ENCODE measurements at regions not wholly inside any gene's neighbourhood (a gene's known extent, or its start where the extent isn't known, plus 50 kb on each side); places are given as distances from the start of the nearest gene placed in this dataset.

- Histone ChIP-seq H3K36me3 (ENCODE audit: control insufficient read depth, insufficient read depth, low read length) (no peaks in the 10 kb centered on the region), H2AFZ (ENCODE audit: low read length) (no peak overlapping the region), H3K27me3 (ENCODE audit: control insufficient read depth, insufficient read depth, low read length) (no peaks in the 10 kb centered on the region), H3K4me1 (ENCODE audit: control insufficient read depth, extremely low read depth, insufficient read depth, low read length) (no peaks in the 10 kb centered on the region), H3K4me3 (replicated peaks in 1 of 4; ENCODE audit: control extremely low read depth in 1 of 4, insufficient read depth in 1 of 4, low read depth in 3 of 4, low read length in 4 of 4) (no peak overlapping the region), H3K4me2 (ENCODE audit: extremely low read depth, insufficient read depth, low read length) (no peak overlapping the region), H4K20me1 (ENCODE audit: control insufficient read depth, extremely low read depth, insufficient read depth, low read length) (no peaks in the 10 kb centered on the region), H3K9me3 (ENCODE audit: control insufficient read depth, insufficient read depth, low read depth, low read length) (no peaks in the 10 kb centered on the region), H3K27ac (ENCODE audit: insufficient read depth, low read length) (no peak overlapping the region), H3K79me2 (ENCODE audit: control insufficient read depth, insufficient read depth, low read length) (no peaks in the 10 kb centered on the region), H3K9ac (ENCODE audit: insufficient read depth, low read length) (no peak overlapping the region)
- DNase-seq (ENCODE audit: low read depth in 2 of 2): no peak
- TF ChIP-seq EZH2 (IDR thresholded peaks at IDR 0.05; ENCODE audit: low read length, missing control alignments): no peak
- TF ChIP-seq CTCF (conservative IDR thresholded peaks at IDR 0.05 in 1 of 2, IDR thresholded peaks at IDR 0.05 in 1 of 2; ENCODE audit: low read depth in 1 of 2, low read length in 2 of 2): no peak
Measured at GRCh38 chr13:54004026-54004699, 975.5 kb downstream of the OLFM4 start.

GRCh38 chr13:54016542-54016941, 987.9 kb downstream of the OLFM4 start:
- no peak for TF ChIP-seq EZH2 (IDR thresholded peaks at IDR 0.05; ENCODE audit: low read length, missing control alignments)
- Histone ChIP-seq H3K79me2 (ENCODE audit: control insufficient read depth, insufficient read depth, low read length) (no peaks in the 10 kb centered on the region), H4K20me1 (ENCODE audit: control insufficient read depth, extremely low read depth, insufficient read depth, low read length) (no peaks in the 10 kb centered on the region), H2AFZ (ENCODE audit: low read length) (no peak overlapping the region), H3K9ac (ENCODE audit: insufficient read depth, low read length) (no peak overlapping the region), H3K4me1 (ENCODE audit: control insufficient read depth, extremely low read depth, insufficient read depth, low read length) (no peaks in the 10 kb centered on the region), H3K4me2 (ENCODE audit: extremely low read depth, insufficient read depth, low read length) (no peak overlapping the region), H3K4me3 (replicated peaks in 1 of 4; ENCODE audit: control extremely low read depth in 1 of 4, insufficient read depth in 1 of 4, low read depth in 3 of 4, low read length in 4 of 4) (no peak overlapping the region), H3K27me3 (ENCODE audit: control insufficient read depth, insufficient read depth, low read length) (no peaks in the 10 kb centered on the region), H3K36me3 (ENCODE audit: control insufficient read depth, insufficient read depth, low read length) (no peaks in the 10 kb centered on the region), H3K27ac (ENCODE audit: insufficient read depth, low read length) (no peak overlapping the region), H3K9me3 (ENCODE audit: control insufficient read depth, insufficient read depth, low read depth, low read length) (no peaks in the 10 kb centered on the region)
- no peak for DNase-seq (ENCODE audit: low read depth in 2 of 2)

GRCh38 chr13:54018485-54018884, 989.9 kb downstream of the OLFM4 start:
- Histone ChIP-seq H3K27me3 (ENCODE audit: control insufficient read depth, insufficient read depth, low read length) (no peaks in the 10 kb centered on the region), H2AFZ (ENCODE audit: low read length) (no peak overlapping the region), H3K9me3 (ENCODE audit: control insufficient read depth, insufficient read depth, low read depth, low read length) (no peaks in the 10 kb centered on the region), H3K4me3 (replicated peaks in 1 of 4; ENCODE audit: control extremely low read depth in 1 of 4, insufficient read depth in 1 of 4, low read depth in 3 of 4, low read length in 4 of 4) (no peak overlapping the region), H3K4me1 (ENCODE audit: control insufficient read depth, extremely low read depth, insufficient read depth, low read length) (no peaks in the 10 kb centered on the region), H3K9ac (ENCODE audit: insufficient read depth, low read length) (no peak overlapping the region), H3K4me2 (ENCODE audit: extremely low read depth, insufficient read depth, low read length) (no peak overlapping the region), H3K27ac (ENCODE audit: insufficient read depth, low read length) (no peak overlapping the region), H3K79me2 (ENCODE audit: control insufficient read depth, insufficient read depth, low read length) (no peaks in the 10 kb centered on the region), H4K20me1 (ENCODE audit: control insufficient read depth, extremely low read depth, insufficient read depth, low read length) (no peaks in the 10 kb centered on the region), H3K36me3 (ENCODE audit: control insufficient read depth, insufficient read depth, low read length) (no peaks in the 10 kb centered on the region)
- TF ChIP-seq EZH2 (IDR thresholded peaks at IDR 0.05; ENCODE audit: low read length, missing control alignments) (no peak), CTCF (conservative IDR thresholded peaks at IDR 0.05 in 1 of 2, IDR thresholded peaks at IDR 0.05 in 1 of 2; ENCODE audit: low read depth in 1 of 2, low read length in 2 of 2) (no peak)
- DNase-seq (ENCODE audit: low read depth in 2 of 2): no peak
